ENCODE measurements at regions not wholly inside any gene's neighbourhood (a gene's known extent, or its start where the extent isn't known, plus 50 kb on each side); places are given as distances from the start of the nearest gene placed in this dataset.

DNA sequence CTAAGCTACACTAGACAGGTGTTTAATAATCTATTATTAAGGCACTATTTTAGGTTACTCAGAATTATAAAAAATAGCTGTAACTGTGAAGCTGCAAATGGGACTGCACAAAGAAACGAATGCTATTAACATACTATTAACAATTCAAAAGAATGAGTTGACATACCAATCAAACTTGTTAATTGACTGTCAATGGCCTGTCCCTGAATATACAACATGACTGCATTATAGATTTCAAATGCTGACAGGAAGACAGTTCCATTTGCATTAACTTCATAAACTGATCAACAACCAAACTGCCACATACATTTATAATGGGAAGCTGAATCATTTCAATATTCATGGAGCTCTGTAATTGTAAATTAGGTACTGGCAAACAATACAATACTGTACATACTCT lies 169.0 kb upstream of the NANOGP8 start:
- TF ChIP-seq, protein P1, sequence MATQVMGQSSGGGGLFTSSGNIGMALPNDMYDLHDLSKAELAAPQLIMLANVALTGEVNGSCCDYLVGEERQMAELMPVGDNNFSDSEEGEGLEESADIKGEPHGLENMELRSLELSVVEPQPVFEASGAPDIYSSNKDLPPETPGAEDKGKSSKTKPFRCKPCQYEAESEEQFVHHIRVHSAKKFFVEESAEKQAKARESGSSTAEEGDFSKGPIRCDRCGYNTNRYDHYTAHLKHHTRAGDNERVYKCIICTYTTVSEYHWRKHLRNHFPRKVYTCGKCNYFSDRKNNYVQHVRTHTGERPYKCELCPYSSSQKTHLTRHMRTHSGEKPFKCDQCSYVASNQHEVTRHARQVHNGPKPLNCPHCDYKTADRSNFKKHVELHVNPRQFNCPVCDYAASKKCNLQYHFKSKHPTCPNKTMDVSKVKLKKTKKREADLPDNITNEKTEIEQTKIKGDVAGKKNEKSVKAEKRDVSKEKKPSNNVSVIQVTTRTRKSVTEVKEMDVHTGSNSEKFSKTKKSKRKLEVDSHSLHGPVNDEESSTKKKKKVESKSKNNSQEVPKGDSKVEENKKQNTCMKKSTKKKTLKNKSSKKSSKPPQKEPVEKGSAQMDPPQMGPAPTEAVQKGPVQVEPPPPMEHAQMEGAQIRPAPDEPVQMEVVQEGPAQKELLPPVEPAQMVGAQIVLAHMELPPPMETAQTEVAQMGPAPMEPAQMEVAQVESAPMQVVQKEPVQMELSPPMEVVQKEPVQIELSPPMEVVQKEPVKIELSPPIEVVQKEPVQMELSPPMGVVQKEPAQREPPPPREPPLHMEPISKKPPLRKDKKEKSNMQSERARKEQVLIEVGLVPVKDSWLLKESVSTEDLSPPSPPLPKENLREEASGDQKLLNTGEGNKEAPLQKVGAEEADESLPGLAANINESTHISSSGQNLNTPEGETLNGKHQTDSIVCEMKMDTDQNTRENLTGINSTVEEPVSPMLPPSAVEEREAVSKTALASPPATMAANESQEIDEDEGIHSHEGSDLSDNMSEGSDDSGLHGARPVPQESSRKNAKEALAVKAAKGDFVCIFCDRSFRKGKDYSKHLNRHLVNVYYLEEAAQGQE (IDR thresholded peaks at IDR 0.05; ENCODE audit: insufficient replicate concordance, low read depth), result no peak
- no peak for TF ChIP-seq CTCF (IDR thresholded peaks at IDR 0.05; ENCODE audit: insufficient read depth, low read length)

Measured in HL-60 (cell line).